ENCODE measurements at regions not wholly inside any gene's neighbourhood (a gene's known extent, or its start where the extent isn't known, plus 50 kb on each side); places are given as distances from the start of the nearest gene placed in this dataset.
"Not testable (repeated sequence)": the region's sequence is repeated elsewhere in the genome, so short reads cannot be mapped to it uniquely, and the experiment has no call there.

GRCh38 chr10:94238006-94238617, 124.6 kb downstream of the NOC3L start:
- no peak for DNase-seq

- DNase-seq: no peak
These were observed 123.0 kb downstream of the NOC3L start for GRCh38 chr10:94239696-94240095.

DNA sequence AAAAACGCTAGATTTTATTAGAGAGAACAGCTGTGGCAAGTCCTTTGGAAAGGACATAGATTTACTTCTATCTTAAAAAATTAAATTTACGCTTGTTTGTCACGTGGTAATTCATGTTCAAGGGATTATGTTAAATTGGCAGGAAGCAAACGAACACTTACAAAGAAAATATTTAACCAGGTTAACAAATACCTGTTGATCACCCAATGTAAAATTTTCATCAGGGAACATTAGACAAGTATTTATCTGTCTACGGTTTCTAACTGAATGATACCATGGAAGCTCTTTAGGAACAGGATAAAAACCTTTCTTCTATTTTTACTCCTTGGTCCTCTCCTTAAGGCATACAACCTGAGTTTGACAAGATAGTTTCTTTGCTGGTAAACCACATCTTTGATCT, 122.2 kb downstream of the NOC3L start:
- DNase-seq: no peak

DNA sequence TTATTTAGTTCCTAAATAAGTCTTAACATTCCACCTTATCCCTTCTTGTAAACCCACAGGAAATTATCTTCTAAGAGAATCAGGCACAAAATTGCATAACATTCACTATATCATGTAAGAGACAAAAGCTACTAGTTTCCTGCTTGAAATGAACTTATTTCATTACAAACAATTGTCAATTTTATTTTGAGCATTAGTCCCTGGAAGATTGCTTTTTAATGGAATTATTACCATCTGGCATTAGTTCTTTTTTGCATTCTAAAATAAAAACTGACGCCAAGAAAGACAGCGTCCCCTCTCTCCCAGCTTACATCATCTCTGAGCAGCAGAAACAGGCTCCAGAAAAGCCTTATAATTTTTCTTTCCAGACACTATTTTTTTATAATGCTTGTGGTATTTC, 121.8 kb downstream of the NOC3L start:
- DNase-seq: no peak

DNA sequence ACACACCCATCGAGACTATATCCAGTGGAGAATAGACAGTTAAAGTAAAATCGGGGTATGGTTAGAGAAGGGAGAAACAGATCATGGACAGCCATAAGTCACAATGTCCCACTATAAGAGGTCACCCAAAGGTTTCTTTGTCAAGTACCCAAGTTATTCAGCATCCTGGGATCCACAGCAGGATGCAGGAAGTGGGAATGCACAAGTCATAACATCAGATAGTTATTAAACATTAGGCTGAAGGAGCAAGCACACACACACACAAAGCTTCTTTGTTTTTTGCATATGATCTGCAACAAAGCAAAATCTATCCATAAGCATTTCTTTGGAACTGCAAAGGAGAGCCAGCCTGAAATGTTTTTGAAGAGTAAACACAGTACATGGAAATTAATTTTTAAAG, 111.6 kb downstream of the NOC3L start:
- no peak for DNase-seq

DNA sequence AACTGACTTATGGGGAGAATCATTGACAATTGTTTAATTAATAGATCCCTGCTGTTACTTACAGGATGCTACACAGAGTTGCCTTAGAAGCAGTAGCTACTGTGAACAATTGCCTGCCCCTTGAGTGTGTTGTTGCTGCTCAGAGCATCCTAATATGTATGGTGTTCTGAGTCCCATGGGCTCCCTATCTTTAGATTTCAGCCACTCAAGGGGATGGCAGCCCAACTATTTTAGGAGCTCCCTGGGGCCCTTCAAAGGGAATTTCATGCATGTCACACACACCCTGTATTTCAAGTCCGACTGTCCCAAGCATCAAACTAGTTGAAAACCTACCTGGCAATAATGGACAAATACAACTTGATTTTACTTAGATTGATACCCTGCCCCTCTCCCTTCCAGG, 111.2 kb downstream of the NOC3L start:
- DNase-seq: no peak

DNA sequence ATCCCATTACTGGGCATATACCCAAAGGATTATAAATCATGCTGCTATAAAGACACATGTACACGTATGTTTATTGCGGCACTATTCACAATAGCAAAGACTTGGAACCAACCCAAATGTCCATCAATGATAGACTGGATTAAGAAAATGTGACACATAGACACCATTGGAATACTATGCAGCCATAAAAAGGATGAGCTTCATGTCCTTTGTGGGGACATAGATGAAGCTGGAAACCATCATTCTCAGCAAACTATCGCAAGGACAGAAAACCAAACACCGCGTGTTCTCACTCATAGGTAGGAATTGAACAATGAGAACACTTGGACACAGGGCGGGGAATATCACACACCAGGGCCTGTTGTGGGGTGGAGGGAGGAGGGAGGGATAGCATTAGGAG, 105.3 kb downstream of the NOC3L start:
- not testable (repeated sequence) for DNase-seq

GRCh38 chr10:94260455-94260854, 102.3 kb downstream of the NOC3L start:
- DNase-seq: no peak

- no peak for DNase-seq
These were observed 98.7 kb downstream of the NOC3L start for GRCh38 chr10:94264085-94264484.

GRCh38 chr10:94266091-94266490, 96.6 kb downstream of the NOC3L start:
- no peak for DNase-seq

DNA sequence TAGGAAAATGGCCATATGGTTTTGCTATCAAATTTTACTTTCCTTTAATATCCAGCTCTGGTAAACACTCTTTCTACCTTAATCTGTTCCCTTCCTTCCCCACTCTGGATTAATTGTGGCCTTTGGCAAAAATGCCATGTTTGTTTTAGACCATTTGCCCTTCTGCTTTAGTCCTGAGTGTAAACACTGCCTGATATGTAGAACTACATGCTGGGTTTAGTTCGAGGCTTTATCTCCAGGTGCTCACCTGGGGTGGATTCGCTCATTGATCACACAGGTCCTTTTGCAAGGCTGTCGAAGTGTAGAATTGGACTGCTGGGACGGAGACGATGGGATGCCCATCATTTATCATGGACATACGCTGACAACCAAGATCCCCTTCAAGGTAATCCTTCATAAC, 94.1 kb downstream of the NOC3L start:
- no peak for DNase-seq

DNA sequence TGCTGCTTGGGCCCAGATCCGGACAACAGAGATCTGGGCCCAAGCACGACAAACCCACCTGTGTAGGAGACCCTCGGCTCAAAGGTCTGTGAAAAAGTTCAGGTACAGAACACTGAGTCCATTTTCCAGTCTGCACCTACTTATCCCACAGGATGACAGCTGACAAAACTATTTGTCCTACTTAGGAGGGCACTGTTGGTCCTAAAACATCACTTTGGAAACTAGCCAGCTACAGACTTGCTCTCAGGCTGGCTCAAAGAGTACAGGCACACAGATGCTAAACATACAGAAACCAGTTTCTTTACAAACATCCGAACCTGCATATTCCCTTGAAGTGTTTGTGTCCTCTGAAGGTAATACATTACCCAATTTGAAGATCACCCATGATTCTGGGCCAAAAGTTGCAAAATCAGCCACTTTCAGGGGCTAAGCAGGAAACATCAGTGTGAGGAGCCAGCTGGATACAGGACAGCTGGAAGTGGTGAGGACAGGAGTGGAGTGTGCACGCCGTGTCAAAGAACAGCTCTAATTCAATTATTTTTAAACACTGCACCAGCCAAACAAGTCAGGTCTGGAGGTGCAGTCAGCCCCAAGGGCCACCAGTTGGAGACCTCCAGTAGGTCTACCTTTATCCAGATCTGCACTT, 88.5 kb downstream of the NOC3L start:
- DNase-seq: no peak

DNA sequence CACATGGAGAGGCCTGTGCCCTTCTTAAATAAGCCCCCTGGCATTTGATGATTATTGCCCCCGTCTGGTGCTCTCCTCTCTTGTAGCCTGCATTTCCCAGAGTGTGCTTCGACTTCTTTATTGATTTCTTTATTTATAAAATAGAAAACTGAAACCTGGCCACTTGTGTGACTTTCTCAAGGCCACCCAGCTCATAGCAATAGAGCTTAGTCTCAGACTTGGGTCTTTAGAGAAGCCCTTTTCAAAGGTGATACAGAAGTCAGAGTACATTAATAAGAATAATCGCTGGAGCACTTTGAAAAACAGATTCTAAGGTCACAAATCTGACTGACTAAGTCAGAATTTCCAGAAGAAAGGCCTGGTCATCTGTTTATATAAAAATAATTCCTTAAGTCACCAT, 86.6 kb downstream of the NOC3L start:
- no peak for DNase-seq

- DNase-seq: no peak
These were observed 85.3 kb downstream of the NOC3L start for GRCh38 chr10:94277450-94277849.

GRCh38 chr10:94279835-94280709, 82.7 kb downstream of the NOC3L start:
- no peak for DNase-seq

DNA sequence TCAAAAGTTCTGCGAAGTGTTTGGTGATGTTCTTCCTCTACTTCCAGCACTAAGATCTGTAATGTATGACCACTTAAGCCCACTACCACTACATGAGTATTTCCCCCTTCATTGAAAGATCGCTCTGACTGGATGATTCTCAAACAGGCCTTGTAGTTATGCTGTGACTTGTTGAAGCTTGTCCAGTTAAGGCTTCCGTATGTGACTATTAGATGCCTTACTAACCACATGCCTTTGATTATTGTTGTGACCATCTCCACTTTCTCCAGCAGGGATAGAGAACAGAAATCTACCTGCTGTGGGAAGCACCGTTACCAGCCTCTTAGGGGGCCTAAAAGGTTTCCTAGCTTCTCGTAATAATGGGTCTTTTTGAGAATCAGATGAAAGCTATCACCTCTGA, 81.1 kb downstream of the NOC3L start:
- DNase-seq: no peak

GRCh38 chr10:94282369-94282768, 80.4 kb downstream of the NOC3L start:
- DNase-seq: no peak
